Kidney (tissue), 13 donors: ENCODE measurements at regions not wholly inside any gene's neighbourhood (a gene's known extent, or its start where the extent isn't known, plus 50 kb on each side); places are given as distances from the start of the nearest gene placed in this dataset.

Source experiments
- DNase-seq, 5 donors: peaks; one replicate each; pipeline ENCODE4 v3.0.0-alpha.2; 2013 to 2020
- FAIRE-seq: peaks from 2 replicates; lab custom pipeline; 2012; peaks lifted over from hg19 to GRCh38; lab: Jason Lieb, UNC
- H3K27ac ChIP-seq, 2 donors: one replicate each; pipeline ENCODE4 v1.7.0; 2013; ENCODE audit warnings: low read depth in 2 of 2, low read length in 2 of 2, inconsistent platforms in 1 of 2
- H3K27me3 ChIP-seq: one replicate; pipeline ENCODE4 v1.7.1; 2013; ENCODE audit warnings: low read length, inconsistent platforms; ENCODE audit not compliant: control insufficient read depth, insufficient read depth
- H3K36me3 ChIP-seq, 3 donors: one replicate each; pipeline versions ENCODE4 v1.7.0 to v1.7.1; 2013; ENCODE audit warnings: low read length in 3 of 3, control low read depth in 1 of 3, inconsistent platforms in 1 of 3; ENCODE audit not compliant: insufficient read depth in 3 of 3, control insufficient read depth in 2 of 3
- H3K4me1 ChIP-seq, 3 donors: one replicate each; pipeline versions ENCODE4 v1.7.0 to v1.7.1; 2013; ENCODE audit warnings: low read length in 3 of 3, inconsistent platforms in 1 of 3, low read depth in 1 of 3; ENCODE audit not compliant: control insufficient read depth in 2 of 3, insufficient read depth in 2 of 3
- H3K4me3 ChIP-seq, 3 donors: one replicate each; pipeline versions ENCODE4 v1.7.0 to v1.8.1; 2013; ENCODE audit warnings: low read length in 3 of 3, control low read depth in 1 of 3, inconsistent platforms in 1 of 3
- H3K9ac ChIP-seq, 3 donors: one replicate each; pipeline versions ENCODE4 v1.7.0 to v1.7.1; 2013; ENCODE audit warnings: low read length in 3 of 3, control low read depth in 1 of 3, inconsistent platforms in 1 of 3
- H3K9me3 ChIP-seq, 3 donors: one replicate each; pipeline versions ENCODE4 v1.7.0 to v1.7.1; 2013; ENCODE audit warnings: low read length in 3 of 3, control low read depth in 1 of 3, inconsistent platforms in 1 of 3; ENCODE audit not compliant: control insufficient read depth in 2 of 3, insufficient read depth in 1 of 3
- intact Hi-C: fragments of 100-400 bp; cut with DNase I; formaldehyde crosslinking; loops from one replicate; pipeline ENCODE4 v1.11.1; 2022
- TF ChIP-seq, protein P1 (sequence below): IDR thresholded peaks from 3 replicates; pipeline ENCODE4 v1.5.1; 2012; ENCODE audit warnings: mild to moderate bottlenecking, moderate library complexity, borderline replicate concordance; ENCODE audit not compliant: insufficient read depth; ENCODE audit errors: extremely low read depth
- donor health status: control.
- donor health status: control.
- donor health status: control.
- donor health status: control.
- donor health status: control.
- donor health status: DM: yes; HTN: yes; CAD: no.
- donor health status: Normal renal cell carcinoma (clear cell type).

- H3K4me1 ChIP-seq = peaks cover 0 to 3% (median 0%) of the 10 kb centered on the region in 3 donors
- no peak overlapping the region for H3K27ac ChIP-seq
- intact Hi-C loops = no loop called here
- no peaks in the 10 kb centered on the region for H3K36me3 ChIP-seq
- no peak overlapping the region for H3K4me3 ChIP-seq
- H3K9ac ChIP-seq = no peak overlapping the region
- FAIRE-seq (no peak), DNase-seq (no peak)
- no peaks in the 10 kb centered on the region for H3K27me3 ChIP-seq
- TF ChIP-seq, protein P1, sequence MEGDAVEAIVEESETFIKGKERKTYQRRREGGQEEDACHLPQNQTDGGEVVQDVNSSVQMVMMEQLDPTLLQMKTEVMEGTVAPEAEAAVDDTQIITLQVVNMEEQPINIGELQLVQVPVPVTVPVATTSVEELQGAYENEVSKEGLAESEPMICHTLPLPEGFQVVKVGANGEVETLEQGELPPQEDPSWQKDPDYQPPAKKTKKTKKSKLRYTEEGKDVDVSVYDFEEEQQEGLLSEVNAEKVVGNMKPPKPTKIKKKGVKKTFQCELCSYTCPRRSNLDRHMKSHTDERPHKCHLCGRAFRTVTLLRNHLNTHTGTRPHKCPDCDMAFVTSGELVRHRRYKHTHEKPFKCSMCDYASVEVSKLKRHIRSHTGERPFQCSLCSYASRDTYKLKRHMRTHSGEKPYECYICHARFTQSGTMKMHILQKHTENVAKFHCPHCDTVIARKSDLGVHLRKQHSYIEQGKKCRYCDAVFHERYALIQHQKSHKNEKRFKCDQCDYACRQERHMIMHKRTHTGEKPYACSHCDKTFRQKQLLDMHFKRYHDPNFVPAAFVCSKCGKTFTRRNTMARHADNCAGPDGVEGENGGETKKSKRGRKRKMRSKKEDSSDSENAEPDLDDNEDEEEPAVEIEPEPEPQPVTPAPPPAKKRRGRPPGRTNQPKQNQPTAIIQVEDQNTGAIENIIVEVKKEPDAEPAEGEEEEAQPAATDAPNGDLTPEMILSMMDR = no peak
- H3K9me3 ChIP-seq = no peaks in the 10 kb centered on the region
Measured at GRCh38 chr2:118473241-118473640, 374.2 kb downstream of the EN1 start.

DNA sequence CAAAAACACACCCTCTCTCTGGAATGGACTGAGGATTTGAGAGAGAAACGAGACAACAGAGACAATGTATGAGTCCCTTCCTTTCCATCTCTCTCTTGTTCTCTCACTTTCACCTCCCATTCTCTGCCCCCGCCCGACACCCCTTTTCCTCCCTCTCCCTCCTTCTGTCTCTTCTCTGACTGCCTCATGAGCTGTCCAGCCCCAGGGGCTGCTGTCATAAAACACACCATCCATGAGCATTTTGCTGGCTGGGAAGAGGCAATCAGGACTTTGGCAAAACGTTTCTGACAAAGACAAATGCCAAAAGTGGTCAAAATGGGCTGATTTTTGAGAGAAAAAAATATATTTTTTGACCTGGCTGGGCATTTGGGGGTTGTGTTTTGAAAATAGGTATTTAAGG is 377.2 kb downstream of the EN1 start:
- H3K9me3 ChIP-seq = no peaks in the 10 kb centered on the region
- intact Hi-C loops = no loop called here
- H3K36me3 ChIP-seq = no peaks in the 10 kb centered on the region
- H3K27ac ChIP-seq = no peak overlapping the region
- H3K4me3 ChIP-seq = no peak overlapping the region
- H3K4me1 ChIP-seq = no peaks in the 10 kb centered on the region
- DNase-seq (no peak), FAIRE-seq (no peak)
- H3K9ac ChIP-seq = no peak overlapping the region
- TF ChIP-seq, protein P1 = no peak
- H3K27me3 ChIP-seq = no peaks in the 10 kb centered on the region

DNA sequence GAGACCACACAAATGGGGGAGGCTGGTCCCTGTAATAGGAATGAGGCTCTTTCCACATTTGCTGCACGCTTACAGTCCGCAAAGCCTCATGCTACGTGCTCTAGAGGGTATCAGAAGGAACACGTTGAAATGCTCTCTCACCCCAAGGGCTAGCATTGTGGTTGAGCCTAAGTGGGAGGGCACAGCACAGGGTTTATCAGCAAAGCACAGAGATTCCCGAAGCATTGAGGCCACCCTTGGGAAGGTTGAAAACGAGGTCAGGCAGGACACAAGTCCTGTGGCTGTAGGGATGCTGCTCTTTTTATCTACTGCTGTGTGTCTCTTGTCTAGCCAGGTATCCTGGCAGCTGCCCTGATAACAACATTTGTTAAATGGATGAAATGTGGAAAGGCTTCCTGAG is 378.3 kb downstream of the EN1 start:
- Histone ChIP-seq H3K27ac (no peak overlapping the region), H3K9me3 (no peaks in the 10 kb centered on the region), H3K4me1 (no peaks in the 10 kb centered on the region), H3K27me3 (no peaks in the 10 kb centered on the region), H3K9ac (no peak overlapping the region), H3K4me3 (no peak overlapping the region), H3K36me3 (no peaks in the 10 kb centered on the region)
- DNase-seq (no peak), FAIRE-seq (no peak)
- intact Hi-C loops = no loop called here
- TF ChIP-seq, protein P1 = no peak
